ENCODE measurements at regions not wholly inside any gene's neighbourhood (a gene's known extent, or its start where the extent isn't known, plus 50 kb on each side); places are given as distances from the start of the nearest gene placed in this dataset.

- Mint-ChIP-seq H3K27ac (no peak overlapping the region), H3K27me3 (ENCODE audit: low read depth) (no peaks in the 10 kb centered on the region), H3K4me1 (peaks cover 19% of the 10 kb centered on the region), H3K9me3 (peaks cover 6% of the 10 kb centered on the region), H3K4me3 (no peak overlapping the region), H3K36me3 (no peaks in the 10 kb centered on the region)
- ATAC-seq (no peak), DNase-seq (ENCODE audit: low spot score) (no peak)
- ChIA-PET CTCF (no interaction called here), POLR2A (no interaction called here)
- no peak for TF ChIP-seq ZMAT4 (CRISPR knock-in tag; IDR thresholded peaks at IDR 0.05)
- no peak for TF ChIP-seq CREB1 (CRISPR knock-in tag; IDR thresholded peaks at IDR 0.05)
- no peak for TF ChIP-seq MXD4 (CRISPR knock-in tag; IDR thresholded peaks at IDR 0.05; ENCODE audit: borderline replicate concordance)
Observed at GRCh38 chr21:27094184-27094948, 127.5 kb upstream of the ADAMTS5 start.

- Mint-ChIP-seq H3K9me3 (peaks cover 9% of the 10 kb centered on the region), H3K27me3 (ENCODE audit: low read depth) (no peaks in the 10 kb centered on the region), H3K27ac (no peak overlapping the region), H3K4me1 (no peaks in the 10 kb centered on the region), H3K4me3 (no peak overlapping the region), H3K36me3 (no peaks in the 10 kb centered on the region)
- TF ChIP-seq ZNF671 (CRISPR knock-in tag; IDR thresholded peaks at IDR 0.05) (no peak), ATF6 (CRISPR knock-in tag; IDR thresholded peaks at IDR 0.05) (no peak), USF2 (CRISPR knock-in tag; IDR thresholded peaks at IDR 0.05) (no peak), SMAD3 (CRISPR knock-in tag; IDR thresholded peaks at IDR 0.05; ENCODE audit: borderline replicate concordance) (no peak), GTF2I (CRISPR knock-in tag; conservative IDR thresholded peaks at IDR 0.05) (no peak), ZBTB43 (CRISPR knock-in tag; IDR thresholded peaks at IDR 0.05) (no peak), ATF3 (CRISPR knock-in tag; conservative IDR thresholded peaks at IDR 0.05) (no peak), SP1 (CRISPR knock-in tag; conservative IDR thresholded peaks at IDR 0.05) (no peak), ZNF512 (CRISPR knock-in tag; IDR thresholded peaks at IDR 0.05; ENCODE audit: borderline replicate concordance) (no peak)
- POLR2A ChIA-PET, result no interaction called here
- CTCF ChIA-PET, result no interaction called here
- no peak for ATAC-seq
- DNase-seq (ENCODE audit: low spot score), result no peak
Observed at GRCh38 chr21:27086630-27087029, 119.7 kb upstream of the ADAMTS5 start.

- no peak for ATAC-seq
- CTCF ChIA-PET, result no interaction called here
- TF ChIP-seq E2F1 (CRISPR knock-in tag; IDR thresholded peaks at IDR 0.05) (no peak), CBFB (CRISPR knock-in tag; IDR thresholded peaks at IDR 0.05; ENCODE audit: low read depth) (no peak), AR (CRISPR knock-in tag; IDR thresholded peaks at IDR 0.05) (no peak), KAT7 (CRISPR knock-in tag; IDR thresholded peaks at IDR 0.05; ENCODE audit: borderline replicate concordance) (no peak), ZSCAN18 (CRISPR knock-in tag; IDR thresholded peaks at IDR 0.05) (no peak), ATF3 (CRISPR knock-in tag; conservative IDR thresholded peaks at IDR 0.05) (no peak)
Observed at GRCh38 chr21:27086186-27086585, 119.3 kb upstream of the ADAMTS5 start.

More at GRCh38 chr21:27086186-27086585, 119.3 kb upstream of the ADAMTS5 start:
- H3K27me3 Mint-ChIP-seq (ENCODE audit: low read depth), result no peaks in the 10 kb centered on the region
- no peak for DNase-seq (ENCODE audit: low spot score)
- H3K4me1 Mint-ChIP-seq, result no peaks in the 10 kb centered on the region
- peaks cover 9% of the 10 kb centered on the region for H3K9me3 Mint-ChIP-seq
- H3K27ac Mint-ChIP-seq, result no peak overlapping the region
- no peak overlapping the region for H3K4me3 Mint-ChIP-seq
- POLR2A ChIA-PET, result no interaction called here
- H3K36me3 Mint-ChIP-seq, result no peaks in the 10 kb centered on the region
